ENCODE measurements at regions not wholly inside any gene's neighbourhood (a gene's known extent, or its start where the extent isn't known, plus 50 kb on each side); places are given as distances from the start of the nearest gene placed in this dataset.

- H3K27me3 ChIP-seq = peaks cover 6% of the 10 kb centered on the region
- no peak overlapping the region for H3K4me3 ChIP-seq
- no peak for TF ChIP-seq CTCF (IDR thresholded peaks at IDR 0.05; ENCODE audit: low read depth, low read length)
- no peaks in the 10 kb centered on the region for H3K4me1 ChIP-seq (ENCODE audit: low read depth)
- no peak for DNase-seq (ENCODE audit: low read depth in 1 of 2, low spot score in 1 of 2)
- H3K36me3 ChIP-seq = no peaks in the 10 kb centered on the region
- H3K27ac ChIP-seq = no peak overlapping the region
- no peaks in the 10 kb centered on the region for H3K9me3 ChIP-seq (ENCODE audit: low read depth)
These were observed 179.0 kb upstream of the CST7 start for GRCh38 chr20:24769878-24770627.

- no peak overlapping the region for H3K27ac ChIP-seq
- peaks cover 6% of the 10 kb centered on the region for H3K27me3 ChIP-seq
- no peak for DNase-seq (ENCODE audit: low read depth in 1 of 2, low spot score in 1 of 2)
These were observed 178.2 kb upstream of the CST7 start for GRCh38 chr20:24770628-24771541.

GRCh38 chr20:24771542-24772061, 177.5 kb upstream of the CST7 start:
- no peaks in the 10 kb centered on the region for H3K4me1 ChIP-seq (ENCODE audit: low read depth)
- no peak for TF ChIP-seq CTCF (IDR thresholded peaks at IDR 0.05; ENCODE audit: low read depth, low read length)
- no peak overlapping the region for H3K27ac ChIP-seq
- no peak for DNase-seq (ENCODE audit: low read depth in 1 of 2, low spot score in 1 of 2)
- no peaks in the 10 kb centered on the region for H3K9me3 ChIP-seq (ENCODE audit: low read depth)
- no peaks in the 10 kb centered on the region for H3K36me3 ChIP-seq
- H3K4me3 ChIP-seq = no peak overlapping the region
- H3K27me3 ChIP-seq = peaks cover 6% of the 10 kb centered on the region

More at GRCh38 chr20:24770628-24771541, 178.2 kb upstream of the CST7 start:
- no peaks in the 10 kb centered on the region for H3K9me3 ChIP-seq (ENCODE audit: low read depth)
- H3K36me3 ChIP-seq = no peaks in the 10 kb centered on the region
- no peak for TF ChIP-seq CTCF (IDR thresholded peaks at IDR 0.05; ENCODE audit: low read depth, low read length)
- H3K4me3 ChIP-seq = no peak overlapping the region
- no peaks in the 10 kb centered on the region for H3K4me1 ChIP-seq (ENCODE audit: low read depth)

- Histone ChIP-seq H3K27ac (no peak overlapping the region), H3K27me3 (peaks cover 6% of the 10 kb centered on the region), H3K4me1 (ENCODE audit: low read depth) (no peaks in the 10 kb centered on the region), H3K4me3 (no peak overlapping the region), H3K36me3 (no peaks in the 10 kb centered on the region), H3K9me3 (ENCODE audit: low read depth) (no peaks in the 10 kb centered on the region)
- no peak for DNase-seq (ENCODE audit: low read depth in 1 of 2, low spot score in 1 of 2)
- TF ChIP-seq CTCF (IDR thresholded peaks at IDR 0.05; ENCODE audit: low read depth, low read length) = no peak
These were observed 176.4 kb upstream of the CST7 start for GRCh38 chr20:24772667-24773066.

- no peak overlapping the region for H3K4me3 ChIP-seq
- no peaks in the 10 kb centered on the region for H3K9me3 ChIP-seq (ENCODE audit: low read depth)
- no peak overlapping the region for H3K27ac ChIP-seq
- TF ChIP-seq CTCF (IDR thresholded peaks at IDR 0.05; ENCODE audit: low read depth, low read length) = no peak
- DNase-seq (ENCODE audit: low read depth in 1 of 2, low spot score in 1 of 2) = no peak
- H3K36me3 ChIP-seq = no peaks in the 10 kb centered on the region
- peaks cover 10% of the 10 kb centered on the region for H3K27me3 ChIP-seq
- no peaks in the 10 kb centered on the region for H3K4me1 ChIP-seq (ENCODE audit: low read depth)
These were observed 175.9 kb upstream of the CST7 start for GRCh38 chr20:24773168-24773567.
